Panc1 (cell line): ENCODE measurements at regions not wholly inside any gene's neighbourhood (a gene's known extent, or its start where the extent isn't known, plus 50 kb on each side); places are given as distances from the start of the nearest gene placed in this dataset.
"Not testable (repeated sequence)": the region's sequence is repeated elsewhere in the genome, so short reads cannot be mapped to it uniquely, and the experiment has no call there.

Source experiments
- ATAC-seq: fragments of 200-7000 bp; cut with Tn5 transposase; 2 replicates; pipeline ENCODE4 v1.9.1; 2020; ENCODE audit warnings: mild to moderate bottlenecking, moderate library complexity
- BruUV-seq: library from RNA; stranded (reverse); fragments of 400-500 nt; replicated peaks from 2 replicates; lab custom pipeline; 2021; lab: Mats Ljungman, UMichigan
- CTCF ChIA-PET: fragments of 300-600 bp; sonication (Branson Sonifier 250); formaldehyde crosslinking; loops from one replicate; lab custom pipeline; 2022; ENCODE audit warnings: antibody characterized with exemption; lab: Charles Lee
- POLR2A ChIA-PET: fragments of 300-600 bp; sonication (Branson Sonifier 250); formaldehyde crosslinking; loops from one replicate; lab custom pipeline; 2022; ENCODE audit warnings: antibody characterized with exemption; lab: Charles Lee
- DNase-seq: peaks from one replicate; pipeline ENCODE4 v3.0.0-alpha.2; 2010; ENCODE audit warnings: low read depth, low spot score
- H3K27ac ChIP-seq: 2 replicates; pipeline ENCODE4 v1.5.1; 2011; ENCODE audit warnings: mild to moderate bottlenecking, low read length, inconsistent platforms
- H3K27me3 ChIP-seq: fragments of 200-500 bp; sonication (Bioruptor generic); 2 replicates; pipeline ENCODE4 v1.6.0; 2014; ENCODE audit warnings: low read length, inconsistent platforms; ENCODE audit not compliant: control insufficient read depth, insufficient read depth
- H3K36me3 ChIP-seq: fragments of 200-500 bp; sonication (Bioruptor generic); 2 replicates; pipeline ENCODE4 v1.5.1; 2014; ENCODE audit warnings: inconsistent platforms, mild to moderate bottlenecking, low read length, moderate library complexity; ENCODE audit not compliant: control insufficient read depth, insufficient read depth
- H3K4me1 ChIP-seq: 2 replicates; pipeline ENCODE4 v1.5.1; 2011; ENCODE audit warnings: inconsistent platforms, mild to moderate bottlenecking, low read length, moderate library complexity; ENCODE audit not compliant: control insufficient read depth, insufficient read depth
- H3K4me3 ChIP-seq, 2 experiments: 2 replicates each; pipeline ENCODE4 v1.5.1; 2011 to 2012; ENCODE audit warnings: low read depth in 2 of 2, low read length in 2 of 2, mild to moderate bottlenecking in 2 of 2, inconsistent platforms in 1 of 2, moderate library complexity in 1 of 2
- H3K9me3 ChIP-seq: fragments of 200-500 bp; sonication (Bioruptor generic); 2 replicates; pipeline ENCODE4 v1.5.1; 2014; ENCODE audit warnings: low read depth, mild to moderate bottlenecking, inconsistent platforms, low read length, moderate library complexity; ENCODE audit not compliant: control insufficient read depth, insufficient read depth
- POLR2AphosphoS5 ChIP-seq: IDR thresholded peaks from 2 replicates; pipeline ENCODE4 v1.6.1; 2012; ENCODE audit warnings: mild to moderate bottlenecking, low read depth, low read length, moderate library complexity
- SIN3A ChIP-seq: IDR thresholded peaks from 2 replicates; pipeline ENCODE4 v1.6.1; 2012; ENCODE audit warnings: low read depth, mild to moderate bottlenecking, low read length, moderate library complexity, borderline replicate concordance; ENCODE audit not compliant: insufficient read depth
- TCF7L2 ChIP-seq: IDR thresholded peaks from 2 replicates; pipeline ENCODE4 v1.6.1; 2011; ENCODE audit warnings: mild to moderate bottlenecking, low read depth, low read length, inconsistent platforms
- in situ Hi-C: cut with HindIII; loops from 2 replicates; pipeline ENCODE4 v1.10.0; 2016; ENCODE audit warnings: low sequenced_read_pairs, low pct_unique_long_range_greater_than_20kb
- intact Hi-C: fragments of 100-400 bp; cut with micrococcal nuclease; formaldehyde crosslinking; loops from one replicate; pipeline ENCODE4 v1.10.0; 2022; ENCODE audit not compliant: unreplicated experiment
- TF ChIP-seq, protein P1 (sequence below), 2 experiments: IDR thresholded peaks; 2 replicates each; pipeline ENCODE4 v1.6.1; 2011 to 2012; ENCODE audit warnings: low read depth in 2 of 2, control low read depth in 1 of 2, low read length in 1 of 2, mild to moderate bottlenecking in 1 of 2, moderate library complexity in 1 of 2; ENCODE audit not compliant: insufficient read depth in 1 of 2
- TF ChIP-seq, protein P2 (sequence below): fragments of 450-650 bp; IDR thresholded peaks from 2 replicates; pipeline ENCODE4 v1.5.1; 2017; ENCODE audit warnings: mild to moderate bottlenecking

DNA sequence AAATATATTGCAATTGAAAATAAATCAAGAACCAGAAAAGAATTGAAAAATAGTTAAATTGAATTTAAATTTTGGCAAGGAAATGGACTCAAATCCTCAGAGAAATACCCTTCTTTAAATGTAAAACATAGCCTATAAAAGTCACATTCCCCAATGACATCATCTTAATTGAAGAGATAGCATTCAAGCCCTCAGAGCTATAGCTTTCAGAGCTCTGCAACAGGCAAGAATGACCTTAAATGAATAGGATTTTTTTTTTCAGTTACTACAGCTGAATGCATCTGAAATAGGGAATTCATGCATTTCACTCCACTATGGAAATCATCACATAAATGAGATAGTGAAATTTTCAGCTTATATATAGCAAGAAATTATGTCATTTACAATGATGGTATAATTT, 1049.0 kb downstream of the OLFM4 start:
- DNase-seq (no peak), ATAC-seq (no peak)
- ChIA-PET POLR2A (no interaction called here), CTCF (no interaction called here)
- no peak overlapping the region for H3K27ac ChIP-seq
- no peak overlapping the region for H3K4me3 ChIP-seq
- H3K9me3 ChIP-seq = no peaks in the 10 kb centered on the region
- no TSS peak for BruUV-seq
- no peak for TF ChIP-seq SIN3A
- TF ChIP-seq, protein P1, sequence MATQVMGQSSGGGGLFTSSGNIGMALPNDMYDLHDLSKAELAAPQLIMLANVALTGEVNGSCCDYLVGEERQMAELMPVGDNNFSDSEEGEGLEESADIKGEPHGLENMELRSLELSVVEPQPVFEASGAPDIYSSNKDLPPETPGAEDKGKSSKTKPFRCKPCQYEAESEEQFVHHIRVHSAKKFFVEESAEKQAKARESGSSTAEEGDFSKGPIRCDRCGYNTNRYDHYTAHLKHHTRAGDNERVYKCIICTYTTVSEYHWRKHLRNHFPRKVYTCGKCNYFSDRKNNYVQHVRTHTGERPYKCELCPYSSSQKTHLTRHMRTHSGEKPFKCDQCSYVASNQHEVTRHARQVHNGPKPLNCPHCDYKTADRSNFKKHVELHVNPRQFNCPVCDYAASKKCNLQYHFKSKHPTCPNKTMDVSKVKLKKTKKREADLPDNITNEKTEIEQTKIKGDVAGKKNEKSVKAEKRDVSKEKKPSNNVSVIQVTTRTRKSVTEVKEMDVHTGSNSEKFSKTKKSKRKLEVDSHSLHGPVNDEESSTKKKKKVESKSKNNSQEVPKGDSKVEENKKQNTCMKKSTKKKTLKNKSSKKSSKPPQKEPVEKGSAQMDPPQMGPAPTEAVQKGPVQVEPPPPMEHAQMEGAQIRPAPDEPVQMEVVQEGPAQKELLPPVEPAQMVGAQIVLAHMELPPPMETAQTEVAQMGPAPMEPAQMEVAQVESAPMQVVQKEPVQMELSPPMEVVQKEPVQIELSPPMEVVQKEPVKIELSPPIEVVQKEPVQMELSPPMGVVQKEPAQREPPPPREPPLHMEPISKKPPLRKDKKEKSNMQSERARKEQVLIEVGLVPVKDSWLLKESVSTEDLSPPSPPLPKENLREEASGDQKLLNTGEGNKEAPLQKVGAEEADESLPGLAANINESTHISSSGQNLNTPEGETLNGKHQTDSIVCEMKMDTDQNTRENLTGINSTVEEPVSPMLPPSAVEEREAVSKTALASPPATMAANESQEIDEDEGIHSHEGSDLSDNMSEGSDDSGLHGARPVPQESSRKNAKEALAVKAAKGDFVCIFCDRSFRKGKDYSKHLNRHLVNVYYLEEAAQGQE (IDR thresholded peaks at IDR 0.05; ENCODE audit: insufficient read depth in 1 of 2, low read depth in 2 of 2, low read length in 1 of 2) = no peak
- no peak for TF ChIP-seq TCF7L2
- TF ChIP-seq POLR2AphosphoS5 = no peak
- TF ChIP-seq, protein P2, sequence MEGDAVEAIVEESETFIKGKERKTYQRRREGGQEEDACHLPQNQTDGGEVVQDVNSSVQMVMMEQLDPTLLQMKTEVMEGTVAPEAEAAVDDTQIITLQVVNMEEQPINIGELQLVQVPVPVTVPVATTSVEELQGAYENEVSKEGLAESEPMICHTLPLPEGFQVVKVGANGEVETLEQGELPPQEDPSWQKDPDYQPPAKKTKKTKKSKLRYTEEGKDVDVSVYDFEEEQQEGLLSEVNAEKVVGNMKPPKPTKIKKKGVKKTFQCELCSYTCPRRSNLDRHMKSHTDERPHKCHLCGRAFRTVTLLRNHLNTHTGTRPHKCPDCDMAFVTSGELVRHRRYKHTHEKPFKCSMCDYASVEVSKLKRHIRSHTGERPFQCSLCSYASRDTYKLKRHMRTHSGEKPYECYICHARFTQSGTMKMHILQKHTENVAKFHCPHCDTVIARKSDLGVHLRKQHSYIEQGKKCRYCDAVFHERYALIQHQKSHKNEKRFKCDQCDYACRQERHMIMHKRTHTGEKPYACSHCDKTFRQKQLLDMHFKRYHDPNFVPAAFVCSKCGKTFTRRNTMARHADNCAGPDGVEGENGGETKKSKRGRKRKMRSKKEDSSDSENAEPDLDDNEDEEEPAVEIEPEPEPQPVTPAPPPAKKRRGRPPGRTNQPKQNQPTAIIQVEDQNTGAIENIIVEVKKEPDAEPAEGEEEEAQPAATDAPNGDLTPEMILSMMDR = no peak
- H3K27me3 ChIP-seq = no peaks in the 10 kb centered on the region
- no peaks in the 10 kb centered on the region for H3K4me1 ChIP-seq
- intact Hi-C loops = no loop called here
- no peaks in the 10 kb centered on the region for H3K36me3 ChIP-seq
- in situ Hi-C loops = no loop called here

DNA sequence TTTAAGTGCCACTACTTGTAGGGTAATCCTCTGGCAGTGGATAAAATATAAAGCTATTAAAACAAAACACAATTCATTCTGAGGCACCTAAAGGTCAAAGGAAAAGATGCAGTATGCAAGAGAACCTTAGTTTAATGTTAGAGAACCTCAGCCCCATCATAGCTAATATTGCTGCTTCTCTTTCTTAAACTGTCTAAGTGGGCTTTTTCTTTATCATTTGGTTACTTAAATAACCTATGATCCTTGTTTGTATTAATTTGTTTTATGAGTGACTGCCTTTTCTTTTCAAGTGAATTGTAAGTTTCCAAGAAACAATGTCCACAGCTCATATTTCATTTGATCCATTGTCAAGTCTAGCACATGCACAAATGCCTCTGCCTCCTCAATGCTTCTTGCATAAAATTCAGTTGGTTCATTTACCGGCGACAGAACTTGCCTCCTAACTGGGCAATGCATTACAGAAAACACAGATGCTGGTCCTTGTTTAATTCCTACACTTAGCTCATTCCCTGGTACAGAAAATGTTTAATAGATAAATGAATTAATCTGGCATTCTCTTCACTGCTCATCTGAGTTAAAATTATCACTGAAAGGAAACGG, 1049.8 kb downstream of the OLFM4 start:
- Histone ChIP-seq H3K9me3 (no peaks in the 10 kb centered on the region), H3K27ac (no peak overlapping the region), H3K36me3 (no peaks in the 10 kb centered on the region), H3K27me3 (no peaks in the 10 kb centered on the region), H3K4me1 (no peaks in the 10 kb centered on the region), H3K4me3 (no peak overlapping the region)
- DNase-seq (no peak), ATAC-seq (no peak)
- no peak for TF ChIP-seq SIN3A
- TF ChIP-seq, protein P2 = no peak
- no peak for TF ChIP-seq POLR2AphosphoS5
- TF ChIP-seq TCF7L2 = no peak
- TF ChIP-seq, protein P1 (IDR thresholded peaks at IDR 0.05; ENCODE audit: insufficient read depth in 1 of 2, low read depth in 2 of 2, low read length in 1 of 2) = no peak
- intact Hi-C loops (no loop called here), in situ Hi-C loops (no loop called here)
- no TSS peak for BruUV-seq
- ChIA-PET CTCF (no interaction called here), POLR2A (no interaction called here)

DNA sequence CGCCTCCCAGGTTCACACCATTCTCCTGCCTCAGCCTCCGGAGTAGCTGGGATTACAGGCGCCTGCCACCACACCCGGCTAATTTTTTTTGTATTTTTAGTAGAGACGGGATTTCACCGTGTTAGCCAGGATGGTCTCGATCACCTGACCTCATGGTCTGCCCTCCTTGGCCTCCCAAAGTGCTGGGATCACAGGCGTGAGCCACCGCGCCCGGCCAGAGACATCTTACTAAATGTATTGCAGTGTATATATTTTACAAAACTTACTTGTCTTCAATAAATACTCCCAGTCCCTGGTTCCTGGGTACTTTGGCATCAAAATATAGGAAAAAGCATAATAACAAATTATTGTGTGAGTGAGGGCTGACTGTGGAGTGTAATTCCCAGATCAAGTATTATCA, 1053.7 kb downstream of the OLFM4 start:
- H3K9me3 ChIP-seq, BruUV-seq, in situ Hi-C loops, H3K27me3 ChIP-seq, POLR2A ChIA-PET, intact Hi-C loops, ATAC-seq, H3K4me1 ChIP-seq, CTCF ChIA-PET, DNase-seq, H3K4me3 ChIP-seq, H3K36me3 ChIP-seq, H3K27ac ChIP-seq: not testable (repeated sequence)
